MM.1S (cell line): ENCODE measurements at regions not wholly inside any gene's neighbourhood (a gene's known extent, or its start where the extent isn't known, plus 50 kb on each side); places are given as distances from the start of the nearest gene placed in this dataset.

ENCODE experiments used
- EZH2 ChIP-seq: fragments of 300-600 bp; sonication (generic); optimal IDR thresholded peaks from 2 replicates; pipeline ENCODE3; 2017; ENCODE audit warnings: low read depth, mild to moderate bottlenecking, antibody characterized with exemption, low read length, mixed read lengths
- TF ChIP-seq, protein P1 (sequence below): fragments of 300-600 bp; sonication (generic); IDR thresholded peaks from 2 replicates; pipeline ENCODE4 v1.5.1; 2016; ENCODE audit warnings: antibody characterized with exemption, low read length, mixed read lengths

DNA sequence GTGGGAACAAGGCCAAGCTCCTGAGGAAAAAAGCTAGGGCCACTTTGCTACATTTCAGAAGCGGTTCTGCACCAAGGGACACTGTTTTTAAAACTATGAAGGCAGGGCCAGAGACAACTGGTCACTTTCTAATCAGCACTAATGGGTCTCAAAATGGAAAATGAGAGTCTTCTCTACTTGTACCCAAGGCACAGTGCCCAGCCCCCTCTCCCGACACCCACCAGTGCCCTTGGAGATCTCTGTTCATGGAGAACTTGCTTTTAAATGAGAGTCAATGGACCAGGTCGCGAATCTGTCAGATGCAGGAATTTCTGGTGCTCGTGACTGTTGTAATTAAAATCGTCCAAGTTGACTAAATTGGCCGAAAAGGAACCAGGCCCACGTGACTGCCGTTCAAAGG is 591.6 kb downstream of the BCOR start:
- TF ChIP-seq, protein P1, sequence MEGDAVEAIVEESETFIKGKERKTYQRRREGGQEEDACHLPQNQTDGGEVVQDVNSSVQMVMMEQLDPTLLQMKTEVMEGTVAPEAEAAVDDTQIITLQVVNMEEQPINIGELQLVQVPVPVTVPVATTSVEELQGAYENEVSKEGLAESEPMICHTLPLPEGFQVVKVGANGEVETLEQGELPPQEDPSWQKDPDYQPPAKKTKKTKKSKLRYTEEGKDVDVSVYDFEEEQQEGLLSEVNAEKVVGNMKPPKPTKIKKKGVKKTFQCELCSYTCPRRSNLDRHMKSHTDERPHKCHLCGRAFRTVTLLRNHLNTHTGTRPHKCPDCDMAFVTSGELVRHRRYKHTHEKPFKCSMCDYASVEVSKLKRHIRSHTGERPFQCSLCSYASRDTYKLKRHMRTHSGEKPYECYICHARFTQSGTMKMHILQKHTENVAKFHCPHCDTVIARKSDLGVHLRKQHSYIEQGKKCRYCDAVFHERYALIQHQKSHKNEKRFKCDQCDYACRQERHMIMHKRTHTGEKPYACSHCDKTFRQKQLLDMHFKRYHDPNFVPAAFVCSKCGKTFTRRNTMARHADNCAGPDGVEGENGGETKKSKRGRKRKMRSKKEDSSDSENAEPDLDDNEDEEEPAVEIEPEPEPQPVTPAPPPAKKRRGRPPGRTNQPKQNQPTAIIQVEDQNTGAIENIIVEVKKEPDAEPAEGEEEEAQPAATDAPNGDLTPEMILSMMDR = no peak
- no peak for TF ChIP-seq EZH2
